Retinal pigment epithelial cell (primary cell): ENCODE measurements at regions not wholly inside any gene's neighbourhood (a gene's known extent, or its start where the extent isn't known, plus 50 kb on each side); places are given as distances from the start of the nearest gene placed in this dataset.

Source experiments
- DNase-seq: peaks from one replicate; pipeline ENCODE4 v3.0.0-alpha.2; 2010; ENCODE audit warnings: low read depth
- H3K4me3 ChIP-seq: 2 replicates; pipeline ENCODE4 v1.5.1; 2011; ENCODE audit warnings: mild to moderate bottlenecking, low read length, control low read depth, moderate library complexity
- TF ChIP-seq, protein P1 (sequence below): conservative IDR thresholded peaks from 2 replicates; pipeline ENCODE4 v1.5.1; 2011; ENCODE audit warnings: low read depth, low read length, control low read depth, inconsistent platforms

DNA sequence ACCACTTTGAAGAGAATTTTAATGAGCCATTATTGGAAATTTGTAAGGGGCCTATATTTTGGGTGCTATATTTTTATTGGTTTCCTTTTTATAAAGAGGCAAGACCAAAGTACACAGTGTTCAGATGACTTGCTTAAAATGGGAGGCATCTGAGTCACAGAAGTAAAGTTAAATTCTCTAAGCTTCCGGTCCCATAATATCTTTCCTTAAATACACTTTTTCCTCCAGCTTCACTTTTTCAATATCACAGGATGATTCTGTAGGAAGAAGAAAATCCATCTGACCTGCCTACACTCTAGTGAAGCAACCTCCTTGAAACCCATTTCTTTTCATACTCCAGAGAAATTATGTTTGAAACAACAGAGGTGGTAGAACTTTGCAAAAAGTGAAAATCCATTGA, 274.0 kb downstream of the PIK3R1 start:
- H3K4me3 ChIP-seq, result no peak overlapping the region
- TF ChIP-seq, protein P1, sequence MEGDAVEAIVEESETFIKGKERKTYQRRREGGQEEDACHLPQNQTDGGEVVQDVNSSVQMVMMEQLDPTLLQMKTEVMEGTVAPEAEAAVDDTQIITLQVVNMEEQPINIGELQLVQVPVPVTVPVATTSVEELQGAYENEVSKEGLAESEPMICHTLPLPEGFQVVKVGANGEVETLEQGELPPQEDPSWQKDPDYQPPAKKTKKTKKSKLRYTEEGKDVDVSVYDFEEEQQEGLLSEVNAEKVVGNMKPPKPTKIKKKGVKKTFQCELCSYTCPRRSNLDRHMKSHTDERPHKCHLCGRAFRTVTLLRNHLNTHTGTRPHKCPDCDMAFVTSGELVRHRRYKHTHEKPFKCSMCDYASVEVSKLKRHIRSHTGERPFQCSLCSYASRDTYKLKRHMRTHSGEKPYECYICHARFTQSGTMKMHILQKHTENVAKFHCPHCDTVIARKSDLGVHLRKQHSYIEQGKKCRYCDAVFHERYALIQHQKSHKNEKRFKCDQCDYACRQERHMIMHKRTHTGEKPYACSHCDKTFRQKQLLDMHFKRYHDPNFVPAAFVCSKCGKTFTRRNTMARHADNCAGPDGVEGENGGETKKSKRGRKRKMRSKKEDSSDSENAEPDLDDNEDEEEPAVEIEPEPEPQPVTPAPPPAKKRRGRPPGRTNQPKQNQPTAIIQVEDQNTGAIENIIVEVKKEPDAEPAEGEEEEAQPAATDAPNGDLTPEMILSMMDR, result no peak
- DNase-seq, result no peak

DNA sequence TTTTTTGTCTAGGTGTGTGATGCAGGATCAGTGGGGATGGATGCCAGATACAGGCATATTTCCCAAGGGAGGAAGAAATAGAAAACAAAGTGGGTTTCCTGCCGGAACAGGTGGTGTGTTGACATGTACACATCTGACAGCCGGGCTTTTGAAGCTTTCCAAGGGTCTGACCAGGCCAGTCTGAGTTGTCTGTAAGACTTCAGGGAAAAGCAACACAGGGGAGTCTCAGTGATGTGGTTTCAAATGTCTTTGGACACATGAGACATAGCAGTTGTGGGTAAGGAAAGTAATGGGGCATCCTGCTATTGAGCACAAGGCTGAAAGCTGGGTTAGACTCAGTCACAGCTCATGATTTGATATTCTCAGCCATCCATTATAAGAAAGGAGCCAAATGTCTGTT, 274.9 kb downstream of the PIK3R1 start:
- DNase-seq, result no peak
- H3K4me3 ChIP-seq, result no peak overlapping the region
- TF ChIP-seq, protein P1, result no peak

DNA sequence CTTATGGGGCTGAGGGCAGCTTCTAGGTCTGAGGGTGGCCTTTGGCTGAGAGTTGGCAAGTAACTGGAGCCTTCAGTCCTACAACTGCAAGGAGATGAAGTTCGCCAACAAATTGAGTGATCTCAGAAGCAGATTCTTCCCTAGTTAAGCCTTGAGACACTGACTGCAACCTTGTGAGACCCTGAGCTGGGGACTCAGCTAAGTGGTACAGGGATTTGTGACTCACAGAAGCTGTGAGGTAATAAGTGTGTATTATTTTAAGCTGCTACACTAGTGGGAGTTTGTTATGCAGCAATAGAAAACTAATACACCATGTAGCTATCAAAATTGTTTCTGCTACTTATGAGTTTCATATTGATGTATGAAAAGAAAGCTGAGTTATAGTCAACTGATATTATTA, 279.2 kb downstream of the PIK3R1 start:
- no peak overlapping the region for H3K4me3 ChIP-seq
- DNase-seq, result peak; percentile 18
- TF ChIP-seq, protein P1, result no peak

DNA sequence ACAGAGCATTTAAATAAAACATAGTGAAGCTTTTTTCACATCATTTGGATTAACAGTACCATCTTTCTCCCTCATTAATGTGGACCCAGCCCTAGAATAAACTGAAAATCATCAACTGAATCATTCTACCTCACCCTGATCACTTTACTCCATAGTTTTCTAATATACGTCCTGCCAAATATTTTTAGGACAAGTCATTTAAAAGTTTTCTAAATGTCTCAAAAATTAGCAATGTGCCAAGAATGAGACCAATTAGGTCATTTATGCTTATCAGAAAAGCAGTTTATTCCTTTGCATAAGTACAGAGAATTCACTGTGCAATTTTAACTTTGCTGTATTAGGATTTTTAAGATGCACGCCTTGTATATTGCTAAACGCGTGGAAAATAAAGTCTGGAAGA, 284.4 kb downstream of the PIK3R1 start:
- no peak overlapping the region for H3K4me3 ChIP-seq
- DNase-seq, result peak; percentile 12
- TF ChIP-seq, protein P1, result no peak

DNA sequence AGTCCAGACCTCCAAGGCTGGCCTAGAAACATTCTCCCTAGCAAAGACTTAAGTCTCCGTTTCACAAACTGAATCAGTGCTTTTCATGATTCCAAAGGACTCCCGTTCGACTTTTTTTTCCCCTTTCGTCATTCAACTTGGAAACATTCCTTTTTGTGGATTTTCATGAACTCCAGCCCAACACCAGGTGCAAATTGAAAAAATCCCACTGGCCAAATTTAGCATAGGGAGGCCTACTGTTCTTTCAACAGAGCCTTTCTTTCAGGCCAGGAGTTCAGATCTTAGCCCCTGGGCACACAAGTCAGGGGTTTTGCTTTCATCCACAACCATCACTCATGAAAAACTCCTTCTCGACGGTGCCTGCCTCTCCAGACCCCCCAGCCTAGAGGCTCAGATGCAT, 285.3 kb downstream of the PIK3R1 start:
- H3K4me3 ChIP-seq, result no peak overlapping the region
- no peak for DNase-seq
- TF ChIP-seq, protein P1, result no peak

DNA sequence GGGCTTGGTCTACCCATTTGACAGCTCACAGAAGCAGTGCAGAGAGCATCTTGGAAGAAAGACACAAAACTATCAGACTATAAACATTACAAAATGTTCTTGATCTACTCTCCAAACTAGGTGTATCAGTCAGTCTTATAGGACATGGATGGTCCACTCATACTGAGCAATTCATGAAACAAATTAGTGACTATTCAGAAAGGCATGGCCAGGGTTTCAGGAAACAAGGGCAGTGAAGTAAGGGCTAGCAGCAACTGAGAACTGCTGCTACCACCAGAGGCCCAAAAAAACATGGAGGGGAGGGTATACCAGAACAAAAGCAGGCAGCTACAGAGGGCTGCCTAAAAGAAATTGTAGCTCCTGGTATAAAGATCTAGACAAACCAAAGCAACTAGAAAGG, 287.0 kb downstream of the PIK3R1 start:
- TF ChIP-seq, protein P1, result no peak
- DNase-seq, result no peak
- H3K4me3 ChIP-seq, result no peak overlapping the region

DNA sequence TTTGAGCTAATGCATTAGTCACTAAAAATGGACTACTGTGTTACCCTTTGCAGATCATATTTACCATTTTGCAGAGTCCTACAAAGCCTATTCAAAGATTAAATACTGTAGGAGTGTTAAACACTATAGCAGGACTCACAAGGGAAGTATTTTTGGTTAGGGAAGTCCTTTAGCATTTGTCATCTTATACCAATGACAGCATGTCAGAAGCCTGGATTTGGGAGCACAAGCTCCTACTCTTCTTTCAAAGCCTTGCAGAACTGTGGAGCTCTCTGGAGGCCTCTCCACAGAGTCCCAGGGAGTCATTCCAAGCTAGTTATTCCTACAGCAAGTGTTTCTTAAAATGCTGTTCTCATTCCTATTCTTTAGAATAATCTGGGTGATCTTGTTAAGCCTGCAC, 288.8 kb downstream of the PIK3R1 start:
- TF ChIP-seq, protein P1, result no peak
- no peak for DNase-seq
- no peak overlapping the region for H3K4me3 ChIP-seq
